CD14-positive monocyte (primary cell): ENCODE measurements at regions not wholly inside any gene's neighbourhood (a gene's known extent, or its start where the extent isn't known, plus 50 kb on each side); places are given as distances from the start of the nearest gene placed in this dataset.

Experiments used
- DNase-seq, 3 donors: peaks; one replicate each; pipeline ENCODE4 v3.0.0-alpha.2; 2011 to 2022
- H2AFZ ChIP-seq: 2 replicates; pipeline ENCODE4 v1.6.0; 2012; ENCODE audit warnings: mild to moderate bottlenecking, low read depth, low read length, inconsistent platforms; ENCODE audit not compliant: insufficient read depth, poor library complexity, severe bottlenecking
- H3K27ac ChIP-seq, 2 donors: 1 replicate in 1 of 2; 2 replicates in 1 of 2; pipeline ENCODE4 v1.5.1; 2012 to 2013; ENCODE audit warnings: low read length in 2 of 2, control low read depth in 1 of 2, inconsistent platforms in 1 of 2, low read depth in 1 of 2, mild to moderate bottlenecking in 1 of 2
- H3K27me3 ChIP-seq, 2 donors: one replicate each; pipeline versions ENCODE4 v1.6.0 to v1.6.1; 2011 to 2013; ENCODE audit warnings: low read length in 2 of 2; ENCODE audit not compliant: control insufficient read depth in 2 of 2, insufficient read depth in 2 of 2
- H3K36me3 ChIP-seq, 2 donors: replicated peaks in 1 of 2; 1 replicate in 1 of 2; 2 replicates in 1 of 2; pipeline versions ENCODE4 v1.5.1 to v1.6.1; 2012 to 2013; ENCODE audit warnings: low read length in 2 of 2, control low read depth in 1 of 2, inconsistent platforms in 1 of 2, mild to moderate bottlenecking in 1 of 2; ENCODE audit not compliant: insufficient read depth in 2 of 2, control insufficient read depth in 1 of 2
- H3K4me1 ChIP-seq, 2 donors: 1 replicate in 1 of 2; 2 replicates in 1 of 2; pipeline versions ENCODE4 v1.5.1 to v1.6.1; 2012 to 2013; ENCODE audit warnings: low read length in 2 of 2, control low read depth in 1 of 2, inconsistent platforms in 1 of 2, mild to moderate bottlenecking in 1 of 2, moderate library complexity in 1 of 2; ENCODE audit not compliant: insufficient read depth in 2 of 2, control insufficient read depth in 1 of 2
- H3K4me2 ChIP-seq: replicated peaks from 2 replicates; pipeline ENCODE3; 2012; ENCODE audit warnings: low read length, moderate library complexity, mild to moderate bottlenecking; ENCODE audit not compliant: poor library complexity, severe bottlenecking; ENCODE audit errors: extremely low read depth
- H3K4me3 ChIP-seq, 3 experiments: fragments of 200-600 bp in 1 of 3; sonication (generic) in 1 of 3; replicated peaks in 1 of 3; 1 replicate in 2 of 3; 2 replicates in 1 of 3; pipeline ENCODE4 v1.5.1; 2011 to 2013; ENCODE audit warnings: low read length in 3 of 3, mild to moderate bottlenecking in 3 of 3, control low read depth in 2 of 3, low read depth in 2 of 3, inconsistent platforms in 1 of 3, moderate library complexity in 1 of 3
- H3K79me2 ChIP-seq: 2 replicates; pipeline ENCODE4 v1.6.0; 2012; ENCODE audit warnings: mild to moderate bottlenecking, control low read depth, inconsistent platforms, low read length, moderate library complexity; ENCODE audit not compliant: insufficient read depth
- H3K9ac ChIP-seq: 2 replicates; pipeline ENCODE4 v1.6.0; 2017; ENCODE audit warnings: low read length, mild to moderate bottlenecking; ENCODE audit not compliant: insufficient read depth, poor library complexity, severe bottlenecking
- H3K9me3 ChIP-seq, 2 donors: replicated peaks in 1 of 2; 1 replicate in 1 of 2; 2 replicates in 1 of 2; pipeline versions ENCODE4 v1.5.1 to v1.6.1; 2012 to 2013; ENCODE audit warnings: low read length in 2 of 2, control low read depth in 1 of 2; ENCODE audit not compliant: control insufficient read depth in 1 of 2, insufficient read depth in 1 of 2
- H4K20me1 ChIP-seq: 2 replicates; pipeline ENCODE4 v1.6.0; 2012; ENCODE audit warnings: mild to moderate bottlenecking, low read length, control low read depth, moderate library complexity; ENCODE audit not compliant: insufficient read depth
- H3K27ac Mint-ChIP-seq, 7 donors: one replicate each; pipeline ENCODE4 v1.8.0; 2020; ENCODE audit warnings: mild to moderate bottlenecking in 7 of 7, mixed read lengths in 7 of 7, moderate library complexity in 6 of 7, inconsistent platforms in 2 of 7
- H3K27me3 Mint-ChIP-seq, 3 donors: one replicate each; pipeline ENCODE4 v1.8.0; 2021 to 2022; ENCODE audit warnings: low read depth in 3 of 3, mild to moderate bottlenecking in 3 of 3, mixed read lengths in 3 of 3, moderate library complexity in 3 of 3, inconsistent platforms in 1 of 3
- H3K36me3 Mint-ChIP-seq, 2 donors: one replicate each; pipeline ENCODE4 v1.8.0; 2020; ENCODE audit warnings: mixed read lengths in 2 of 2, inconsistent platforms in 1 of 2, mild to moderate bottlenecking in 1 of 2
- H3K4me1 Mint-ChIP-seq: one replicate; pipeline ENCODE4 v1.8.0; 2020; ENCODE audit warnings: mild to moderate bottlenecking, mixed read lengths
- H3K4me3 Mint-ChIP-seq, 2 donors: one replicate each; pipeline ENCODE4 v1.8.0; 2020; ENCODE audit warnings: mild to moderate bottlenecking in 2 of 2, mixed read lengths in 2 of 2, moderate library complexity in 1 of 2
- H3K9me3 Mint-ChIP-seq, 7 donors: one replicate each; pipeline ENCODE4 v1.8.0; 2020 to 2022; ENCODE audit warnings: mixed read lengths in 7 of 7, mild to moderate bottlenecking in 6 of 7, moderate library complexity in 6 of 7, inconsistent platforms in 2 of 7
- WGBS: methylation state at CpG from one replicate; pipeline ENCODE4 v1.1.5; 2013; ENCODE audit warnings: missing lambda C conversion rate; ENCODE audit not compliant: insufficient coverage; 5-methylcytosine and 5-hydroxymethylcytosine counted together
- intact Hi-C, 2 donors: fragments of 100-400 bp; cut with micrococcal nuclease; formaldehyde crosslinking; loops; one replicate each; pipeline versions ENCODE4 v1.15.0 to v1.15.1; 2023
- TF ChIP-seq, protein P1 (sequence below): fragments of 200-600 bp; IDR thresholded peaks from one replicate; pipeline ENCODE4 v1.8.0; 2022; ENCODE audit warnings: antibody characterized with exemption, mild to moderate bottlenecking

DNA sequence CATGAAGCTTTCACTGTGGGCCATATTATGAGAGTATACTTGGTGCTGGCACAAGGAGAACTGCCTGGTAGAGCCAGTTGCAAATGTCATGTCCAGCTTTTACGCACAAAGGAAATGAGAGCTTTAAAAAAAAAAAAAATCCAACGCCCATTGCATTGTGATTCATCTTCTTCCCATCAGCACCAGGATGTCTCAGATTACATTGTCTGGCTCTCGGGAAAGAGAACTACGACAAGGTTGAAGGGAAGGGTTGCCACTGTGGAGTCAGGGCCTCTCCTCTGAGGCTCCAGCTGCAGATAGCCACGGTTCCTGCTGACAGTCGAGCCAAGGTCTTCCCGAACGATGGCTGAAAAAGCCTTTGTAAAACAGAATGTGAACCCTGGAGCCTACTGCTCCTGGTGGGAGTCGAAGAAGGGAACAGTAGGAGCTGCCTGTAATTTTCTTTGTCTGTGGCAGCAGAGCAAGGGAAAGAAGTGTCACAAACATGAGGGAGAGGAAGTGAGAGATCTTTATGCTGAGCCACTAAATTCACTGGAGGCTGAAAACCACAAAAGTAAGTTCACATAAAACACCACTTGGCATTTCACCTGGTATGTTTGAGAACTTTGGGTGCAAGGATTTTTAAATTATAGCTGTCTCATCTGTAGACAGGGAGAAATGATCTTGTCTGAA, 704.7 kb downstream of the DIAPH3 start:
- 45% methylated on average over 8 of the region's 9 CpGs for WGBS
- no peaks in the 10 kb centered on the region for H3K4me1 Mint-ChIP-seq
- H2AFZ ChIP-seq, result no peak overlapping the region
- no peak overlapping the region for H3K27ac ChIP-seq
- no peak overlapping the region for H3K4me3 Mint-ChIP-seq
- H3K27me3 ChIP-seq, result no peaks in the 10 kb centered on the region
- no peak for DNase-seq
- H3K4me1 ChIP-seq, result no peaks in the 10 kb centered on the region
- no peak overlapping the region for H3K27ac Mint-ChIP-seq
- H3K9me3 ChIP-seq, result no peaks in the 10 kb centered on the region
- H3K79me2 ChIP-seq, result no peaks in the 10 kb centered on the region
- H3K36me3 ChIP-seq, result no peaks in the 10 kb centered on the region
- H3K4me2 ChIP-seq, result no peak overlapping the region
- no peak overlapping the region for H3K4me3 ChIP-seq
- TF ChIP-seq, protein P1, sequence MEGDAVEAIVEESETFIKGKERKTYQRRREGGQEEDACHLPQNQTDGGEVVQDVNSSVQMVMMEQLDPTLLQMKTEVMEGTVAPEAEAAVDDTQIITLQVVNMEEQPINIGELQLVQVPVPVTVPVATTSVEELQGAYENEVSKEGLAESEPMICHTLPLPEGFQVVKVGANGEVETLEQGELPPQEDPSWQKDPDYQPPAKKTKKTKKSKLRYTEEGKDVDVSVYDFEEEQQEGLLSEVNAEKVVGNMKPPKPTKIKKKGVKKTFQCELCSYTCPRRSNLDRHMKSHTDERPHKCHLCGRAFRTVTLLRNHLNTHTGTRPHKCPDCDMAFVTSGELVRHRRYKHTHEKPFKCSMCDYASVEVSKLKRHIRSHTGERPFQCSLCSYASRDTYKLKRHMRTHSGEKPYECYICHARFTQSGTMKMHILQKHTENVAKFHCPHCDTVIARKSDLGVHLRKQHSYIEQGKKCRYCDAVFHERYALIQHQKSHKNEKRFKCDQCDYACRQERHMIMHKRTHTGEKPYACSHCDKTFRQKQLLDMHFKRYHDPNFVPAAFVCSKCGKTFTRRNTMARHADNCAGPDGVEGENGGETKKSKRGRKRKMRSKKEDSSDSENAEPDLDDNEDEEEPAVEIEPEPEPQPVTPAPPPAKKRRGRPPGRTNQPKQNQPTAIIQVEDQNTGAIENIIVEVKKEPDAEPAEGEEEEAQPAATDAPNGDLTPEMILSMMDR, result no peak
- no peaks in the 10 kb centered on the region for H4K20me1 ChIP-seq
- H3K9ac ChIP-seq, result no peak overlapping the region
- intact Hi-C loops, result no loop called here
- no peaks in the 10 kb centered on the region for H3K36me3 Mint-ChIP-seq
- H3K9me3 Mint-ChIP-seq, result no peaks in the 10 kb centered on the region
- H3K27me3 Mint-ChIP-seq, result peaks cover 0 to 2% (median 2%) of the 10 kb centered on the region in 3 donors

DNA sequence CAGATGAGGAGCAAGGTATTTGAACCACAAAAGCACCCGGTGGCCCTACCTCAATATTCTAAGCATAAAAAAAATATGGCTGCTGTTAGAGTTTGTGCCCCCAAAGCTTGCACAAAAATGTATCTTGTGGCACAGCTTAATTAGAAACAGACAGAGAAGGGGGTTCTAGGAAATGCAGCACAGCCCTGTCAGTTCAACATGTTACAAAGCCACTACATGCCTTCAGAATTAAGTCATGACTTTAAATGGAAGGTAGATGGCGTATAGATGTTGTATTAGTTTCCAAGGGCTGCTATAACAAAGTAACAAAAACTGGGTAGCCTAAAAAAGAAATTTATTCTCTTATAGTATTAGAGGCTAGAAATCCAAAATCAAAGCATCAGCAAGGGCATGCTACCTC, 703.8 kb downstream of the DIAPH3 start:
- H3K36me3 ChIP-seq, result no peaks in the 10 kb centered on the region
- no peak overlapping the region for H3K4me3 Mint-ChIP-seq
- no peaks in the 10 kb centered on the region for H3K27me3 ChIP-seq
- H3K36me3 Mint-ChIP-seq, result no peaks in the 10 kb centered on the region
- no peak overlapping the region for H3K27ac Mint-ChIP-seq
- WGBS, result no CpG with 5 or more reads among the region's 2 CpGs
- H3K27ac ChIP-seq, result no peak overlapping the region
- no peaks in the 10 kb centered on the region for H3K9me3 ChIP-seq
- no peaks in the 10 kb centered on the region for H3K4me1 Mint-ChIP-seq
- no peaks in the 10 kb centered on the region for H3K79me2 ChIP-seq
- no peaks in the 10 kb centered on the region for H4K20me1 ChIP-seq
- H2AFZ ChIP-seq, result no peak overlapping the region
- DNase-seq, result no peak
- H3K9ac ChIP-seq, result no peak overlapping the region
- peaks cover 0 to 2% (median 2%) of the 10 kb centered on the region in 3 donors for H3K27me3 Mint-ChIP-seq
- TF ChIP-seq, protein P1, result no peak
- H3K4me2 ChIP-seq, result no peak overlapping the region
- intact Hi-C loops, result no loop called here
- no peaks in the 10 kb centered on the region for H3K4me1 ChIP-seq
- peaks cover 0 to 2% (median 0%) of the 10 kb centered on the region in 7 donors for H3K9me3 Mint-ChIP-seq
- no peak overlapping the region for H3K4me3 ChIP-seq
